PC-9 (cell line): ENCODE measurements at regions not wholly inside any gene's neighbourhood (a gene's known extent, or its start where the extent isn't known, plus 50 kb on each side); places are given as distances from the start of the nearest gene placed in this dataset.

Experiments used
- EZH2 ChIP-seq: fragments of 200-600 bp; sonication (generic); IDR thresholded peaks from 2 replicates; pipeline ENCODE4 v1.8.0; 2017; ENCODE audit warnings: antibody characterized with exemption, low read depth
- TF ChIP-seq, protein P1 (sequence below): fragments of 200-600 bp; sonication (generic); conservative IDR thresholded peaks from 2 replicates; pipeline ENCODE4 v1.6.1; 2017; ENCODE audit warnings: mixed run types, antibody characterized with exemption, mild to moderate bottlenecking, moderate library complexity

DNA sequence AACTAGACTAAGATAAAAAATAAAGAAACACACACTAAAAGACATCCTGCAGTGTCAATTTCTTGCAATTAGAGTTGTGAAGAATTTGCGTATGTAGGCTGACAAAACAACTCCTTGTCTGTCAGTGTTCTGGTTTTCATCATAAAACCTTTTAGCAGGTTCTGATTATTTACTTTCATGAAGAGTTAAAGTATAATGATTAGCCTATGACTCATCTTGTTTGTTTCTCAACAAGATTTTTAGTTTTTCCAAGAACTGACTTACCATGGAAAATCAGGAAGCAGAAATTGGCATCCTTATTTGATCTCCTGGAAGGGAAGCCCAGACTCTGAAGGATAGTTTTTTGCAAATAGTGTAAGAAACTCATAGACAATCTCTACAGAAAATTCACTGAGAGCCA, 848.7 kb upstream of the PCDH9 start:
- TF ChIP-seq, protein P1, sequence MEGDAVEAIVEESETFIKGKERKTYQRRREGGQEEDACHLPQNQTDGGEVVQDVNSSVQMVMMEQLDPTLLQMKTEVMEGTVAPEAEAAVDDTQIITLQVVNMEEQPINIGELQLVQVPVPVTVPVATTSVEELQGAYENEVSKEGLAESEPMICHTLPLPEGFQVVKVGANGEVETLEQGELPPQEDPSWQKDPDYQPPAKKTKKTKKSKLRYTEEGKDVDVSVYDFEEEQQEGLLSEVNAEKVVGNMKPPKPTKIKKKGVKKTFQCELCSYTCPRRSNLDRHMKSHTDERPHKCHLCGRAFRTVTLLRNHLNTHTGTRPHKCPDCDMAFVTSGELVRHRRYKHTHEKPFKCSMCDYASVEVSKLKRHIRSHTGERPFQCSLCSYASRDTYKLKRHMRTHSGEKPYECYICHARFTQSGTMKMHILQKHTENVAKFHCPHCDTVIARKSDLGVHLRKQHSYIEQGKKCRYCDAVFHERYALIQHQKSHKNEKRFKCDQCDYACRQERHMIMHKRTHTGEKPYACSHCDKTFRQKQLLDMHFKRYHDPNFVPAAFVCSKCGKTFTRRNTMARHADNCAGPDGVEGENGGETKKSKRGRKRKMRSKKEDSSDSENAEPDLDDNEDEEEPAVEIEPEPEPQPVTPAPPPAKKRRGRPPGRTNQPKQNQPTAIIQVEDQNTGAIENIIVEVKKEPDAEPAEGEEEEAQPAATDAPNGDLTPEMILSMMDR, result no peak
- no peak for TF ChIP-seq EZH2
